Neural cell (in vitro differentiated cells): ENCODE measurements at regions not wholly inside any gene's neighbourhood (a gene's known extent, or its start where the extent isn't known, plus 50 kb on each side); places are given as distances from the start of the nearest gene placed in this dataset.

ENCODE experiments used
- H2AFZ ChIP-seq: fragments of 200-600, 300-800 bp; sonication (generic), shearing (Covaris generic); 2 replicates; pipeline ENCODE4 v1.6.0; 2014; ENCODE audit warnings: low read depth, mild to moderate bottlenecking, antibody characterized with exemption, low read length, moderate library complexity
- H3F3A ChIP-seq: fragments of 200-600 bp; shearing (Covaris generic); 2 replicates; pipeline ENCODE4 v1.6.1; 2016; ENCODE audit warnings: mild to moderate bottlenecking, moderate library complexity, mixed read lengths, antibody characterized with exemption, low read length; ENCODE audit not compliant: insufficient read depth, poor library complexity, severe bottlenecking
- H3K27ac ChIP-seq: fragments of 200-600, 300-800 bp; sonication (generic), shearing (Covaris generic); 2 replicates; pipeline ENCODE4 v1.5.1; 2014; ENCODE audit warnings: mild to moderate bottlenecking, low read length, moderate library complexity
- H3K27me3 ChIP-seq: fragments of 300-800, 200-600 bp; sonication (generic), shearing (Covaris generic); 2 replicates; pipeline ENCODE4 v1.6.0; 2014; ENCODE audit warnings: mild to moderate bottlenecking, low read depth, low read length, moderate library complexity; ENCODE audit not compliant: insufficient read depth
- H3K36me3 ChIP-seq: fragments of 300-800, 200-600 bp; sonication (generic), shearing (Covaris generic); 2 replicates; pipeline ENCODE4 v1.5.1; 2014; ENCODE audit warnings: mild to moderate bottlenecking, antibody characterized with exemption, low read length, moderate library complexity; ENCODE audit not compliant: insufficient read depth
- H3K4me2 ChIP-seq: fragments of 300-800, 200-600 bp; sonication (generic), shearing (Covaris generic); 2 replicates; pipeline ENCODE4 v1.6.0; 2014; ENCODE audit warnings: mild to moderate bottlenecking, low read length
- H3K4me3 ChIP-seq: fragments of 300-800, 200-600 bp; sonication (generic), shearing (Covaris generic); 2 replicates; pipeline ENCODE4 v1.5.1; 2014; ENCODE audit warnings: mild to moderate bottlenecking, low read length, moderate library complexity
- H3K79me2 ChIP-seq: fragments of 200-600 bp; shearing (Covaris generic); replicated peaks from 2 replicates; pipeline ENCODE4 v1.6.0; 2014; ENCODE audit warnings: mild to moderate bottlenecking, low read length, moderate library complexity; ENCODE audit not compliant: insufficient read depth
- H3K9ac ChIP-seq: fragments of 300-800, 200-600 bp; sonication (generic), shearing (Covaris generic); 2 replicates; pipeline ENCODE4 v1.6.1; 2016; ENCODE audit warnings: mild to moderate bottlenecking, low read length, mixed read lengths
- H3K9me2 ChIP-seq: fragments of 200-600 bp; shearing (Covaris generic); 2 replicates; pipeline ENCODE4 v1.6.1; 2016; ENCODE audit warnings: mild to moderate bottlenecking, low read length, mixed read lengths; ENCODE audit not compliant: insufficient read depth
- H3K9me3 ChIP-seq: fragments of 200-600, 300-800 bp; sonication (generic), shearing (Covaris generic); 2 replicates; pipeline ENCODE4 v1.6.1; 2016; ENCODE audit warnings: mild to moderate bottlenecking, mixed run types, low read length, moderate library complexity, mixed read lengths
- H4K20me1 ChIP-seq: fragments of 200-600 bp; shearing (Covaris generic); 2 replicates; pipeline ENCODE4 v1.6.1; 2016; ENCODE audit warnings: mild to moderate bottlenecking, mixed run types; ENCODE audit not compliant: insufficient read depth
- EP300 ChIP-seq: fragments of 450-650 bp; conservative IDR thresholded peaks from 2 replicates; pipeline ENCODE4 v1.6.1; 2014; ENCODE audit warnings: antibody characterized with exemption, mild to moderate bottlenecking, moderate library complexity; ENCODE audit not compliant: poor library complexity, severe bottlenecking
- EZH2 ChIP-seq: fragments of 200-600, 300-800 bp; shearing (Covaris generic), sonication (generic); IDR thresholded peaks from 2 replicates; pipeline ENCODE4 v1.6.1; 2014; ENCODE audit warnings: antibody characterized with exemption, low read length, borderline replicate concordance, mild to moderate bottlenecking; ENCODE audit not compliant: insufficient read depth, poor library complexity, severe bottlenecking
- MXI1 ChIP-seq: fragments of 450-650 bp; conservative IDR thresholded peaks from 2 replicates; pipeline ENCODE4 v1.6.1; 2014; ENCODE audit warnings: antibody characterized with exemption, mild to moderate bottlenecking; ENCODE audit not compliant: poor library complexity, severe bottlenecking
- POLR2AphosphoS5 ChIP-seq: IDR thresholded peaks from 2 replicates; pipeline ENCODE4 v1.6.1; 2012
- RAD21 ChIP-seq: fragments of 450-650 bp; conservative IDR thresholded peaks from 2 replicates; pipeline ENCODE4 v1.6.1; 2014; ENCODE audit warnings: antibody characterized with exemption, mild to moderate bottlenecking, moderate library complexity
- SMC3 ChIP-seq: fragments of 450-650 bp; conservative IDR thresholded peaks from 2 replicates; pipeline ENCODE4 v1.6.1; 2014; ENCODE audit warnings: antibody characterized with exemption, mild to moderate bottlenecking, moderate library complexity; ENCODE audit not compliant: poor library complexity
- TAF1 ChIP-seq: IDR thresholded peaks from 2 replicates; pipeline ENCODE4 v1.6.1; 2012; ENCODE audit warnings: low read depth
- TF ChIP-seq, protein P1 (sequence below): fragments of 450-650 bp; IDR thresholded peaks from 2 replicates; pipeline ENCODE4 v1.5.1; 2014; ENCODE audit warnings: antibody characterized with exemption, mild to moderate bottlenecking, moderate library complexity; ENCODE audit not compliant: poor library complexity, severe bottlenecking
- TF ChIP-seq, protein P2 (sequence below): IDR thresholded peaks from 2 replicates; pipeline ENCODE4 v1.6.1; 2012; ENCODE audit warnings: borderline replicate concordance

DNA sequence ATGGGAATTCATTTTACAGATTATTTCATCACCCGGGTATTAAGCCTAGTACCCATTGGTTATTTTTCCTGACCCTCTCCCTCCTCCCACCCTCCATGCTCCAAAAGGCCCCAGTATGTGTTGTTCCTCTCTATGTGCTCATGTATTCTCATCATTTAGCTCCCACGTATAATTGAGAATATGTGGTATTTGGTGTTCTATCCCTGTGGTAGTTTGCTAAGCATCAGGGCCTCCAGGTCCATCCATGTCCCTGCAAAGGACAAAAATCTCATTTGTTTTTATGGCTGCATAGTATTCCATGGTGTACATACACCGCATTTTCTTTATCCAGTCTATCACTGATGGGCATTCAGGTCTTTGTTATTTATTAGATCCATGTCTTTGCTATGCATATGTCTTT is 894.1 kb upstream of the MIR17HG start:
- Histone ChIP-seq H3K27me3 (no peaks in the 10 kb centered on the region), H3K27ac (no peak overlapping the region), H3K4me2 (no peak overlapping the region), H3K79me2 (no peaks in the 10 kb centered on the region), H3K36me3 (no peaks in the 10 kb centered on the region), H3K9me3 (no peaks in the 10 kb centered on the region), H4K20me1 (no peaks in the 10 kb centered on the region), H3F3A (no peaks in the 10 kb centered on the region), H2AFZ (no peak overlapping the region), H3K9me2 (no peaks in the 10 kb centered on the region), H3K4me3 (no peak overlapping the region), H3K9ac (no peak overlapping the region)
- TF ChIP-seq EZH2 (no peak), RAD21 (no peak), EP300 (no peak), MXI1 (no peak), SMC3 (no peak), POLR2AphosphoS5 (no peak), TAF1 (no peak)
- TF ChIP-seq, protein P1, sequence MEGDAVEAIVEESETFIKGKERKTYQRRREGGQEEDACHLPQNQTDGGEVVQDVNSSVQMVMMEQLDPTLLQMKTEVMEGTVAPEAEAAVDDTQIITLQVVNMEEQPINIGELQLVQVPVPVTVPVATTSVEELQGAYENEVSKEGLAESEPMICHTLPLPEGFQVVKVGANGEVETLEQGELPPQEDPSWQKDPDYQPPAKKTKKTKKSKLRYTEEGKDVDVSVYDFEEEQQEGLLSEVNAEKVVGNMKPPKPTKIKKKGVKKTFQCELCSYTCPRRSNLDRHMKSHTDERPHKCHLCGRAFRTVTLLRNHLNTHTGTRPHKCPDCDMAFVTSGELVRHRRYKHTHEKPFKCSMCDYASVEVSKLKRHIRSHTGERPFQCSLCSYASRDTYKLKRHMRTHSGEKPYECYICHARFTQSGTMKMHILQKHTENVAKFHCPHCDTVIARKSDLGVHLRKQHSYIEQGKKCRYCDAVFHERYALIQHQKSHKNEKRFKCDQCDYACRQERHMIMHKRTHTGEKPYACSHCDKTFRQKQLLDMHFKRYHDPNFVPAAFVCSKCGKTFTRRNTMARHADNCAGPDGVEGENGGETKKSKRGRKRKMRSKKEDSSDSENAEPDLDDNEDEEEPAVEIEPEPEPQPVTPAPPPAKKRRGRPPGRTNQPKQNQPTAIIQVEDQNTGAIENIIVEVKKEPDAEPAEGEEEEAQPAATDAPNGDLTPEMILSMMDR: no peak
- TF ChIP-seq, protein P2, sequence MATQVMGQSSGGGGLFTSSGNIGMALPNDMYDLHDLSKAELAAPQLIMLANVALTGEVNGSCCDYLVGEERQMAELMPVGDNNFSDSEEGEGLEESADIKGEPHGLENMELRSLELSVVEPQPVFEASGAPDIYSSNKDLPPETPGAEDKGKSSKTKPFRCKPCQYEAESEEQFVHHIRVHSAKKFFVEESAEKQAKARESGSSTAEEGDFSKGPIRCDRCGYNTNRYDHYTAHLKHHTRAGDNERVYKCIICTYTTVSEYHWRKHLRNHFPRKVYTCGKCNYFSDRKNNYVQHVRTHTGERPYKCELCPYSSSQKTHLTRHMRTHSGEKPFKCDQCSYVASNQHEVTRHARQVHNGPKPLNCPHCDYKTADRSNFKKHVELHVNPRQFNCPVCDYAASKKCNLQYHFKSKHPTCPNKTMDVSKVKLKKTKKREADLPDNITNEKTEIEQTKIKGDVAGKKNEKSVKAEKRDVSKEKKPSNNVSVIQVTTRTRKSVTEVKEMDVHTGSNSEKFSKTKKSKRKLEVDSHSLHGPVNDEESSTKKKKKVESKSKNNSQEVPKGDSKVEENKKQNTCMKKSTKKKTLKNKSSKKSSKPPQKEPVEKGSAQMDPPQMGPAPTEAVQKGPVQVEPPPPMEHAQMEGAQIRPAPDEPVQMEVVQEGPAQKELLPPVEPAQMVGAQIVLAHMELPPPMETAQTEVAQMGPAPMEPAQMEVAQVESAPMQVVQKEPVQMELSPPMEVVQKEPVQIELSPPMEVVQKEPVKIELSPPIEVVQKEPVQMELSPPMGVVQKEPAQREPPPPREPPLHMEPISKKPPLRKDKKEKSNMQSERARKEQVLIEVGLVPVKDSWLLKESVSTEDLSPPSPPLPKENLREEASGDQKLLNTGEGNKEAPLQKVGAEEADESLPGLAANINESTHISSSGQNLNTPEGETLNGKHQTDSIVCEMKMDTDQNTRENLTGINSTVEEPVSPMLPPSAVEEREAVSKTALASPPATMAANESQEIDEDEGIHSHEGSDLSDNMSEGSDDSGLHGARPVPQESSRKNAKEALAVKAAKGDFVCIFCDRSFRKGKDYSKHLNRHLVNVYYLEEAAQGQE: no peak

DNA sequence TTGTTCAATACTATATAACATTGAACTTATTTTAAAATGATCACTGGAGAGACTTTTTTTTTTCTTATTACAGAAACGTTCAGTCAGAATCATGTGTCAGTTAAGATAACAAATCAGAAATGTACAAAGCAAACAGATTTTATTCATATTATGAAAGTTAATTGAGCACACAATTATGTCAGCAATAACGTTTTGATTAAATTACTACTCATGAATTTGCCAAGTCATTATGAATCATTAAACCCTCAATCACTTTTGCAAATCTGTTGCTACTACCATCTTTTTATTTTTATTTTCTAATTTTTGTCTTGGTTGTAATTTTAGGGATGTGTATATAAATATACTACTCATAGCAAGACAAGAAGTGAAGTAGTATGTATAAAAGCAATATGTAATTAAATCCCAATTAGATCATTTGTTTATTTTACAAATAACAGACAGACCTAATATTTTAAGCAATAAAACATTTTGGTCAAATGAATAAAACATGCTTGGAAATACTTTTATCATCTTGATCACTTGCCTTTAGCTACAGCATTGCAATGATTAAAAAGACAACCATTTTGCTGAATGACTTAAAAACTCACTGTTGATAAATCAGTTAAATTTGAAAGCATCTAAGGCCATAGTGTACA is 893.4 kb upstream of the MIR17HG start:
- Histone ChIP-seq H3K9ac (no peak overlapping the region), H3K9me3 (no peaks in the 10 kb centered on the region), H3K4me2 (no peak overlapping the region), H3K27ac (no peak overlapping the region), H3K9me2 (no peaks in the 10 kb centered on the region), H4K20me1 (no peaks in the 10 kb centered on the region), H2AFZ (no peak overlapping the region), H3K4me3 (no peak overlapping the region), H3K27me3 (no peaks in the 10 kb centered on the region), H3K36me3 (no peaks in the 10 kb centered on the region), H3F3A (no peaks in the 10 kb centered on the region), H3K79me2 (no peaks in the 10 kb centered on the region)
- TF ChIP-seq SMC3 (no peak), RAD21 (no peak), EZH2 (no peak), TAF1 (no peak), MXI1 (no peak), EP300 (no peak), POLR2AphosphoS5 (no peak)
- TF ChIP-seq, protein P1: no peak
- TF ChIP-seq, protein P2: no peak
